HFFc6 (cell line): ENCODE measurements at regions not wholly inside any gene's neighbourhood (a gene's known extent, or its start where the extent isn't known, plus 50 kb on each side); places are given as distances from the start of the nearest gene placed in this dataset.

Source experiments
- DNase-seq: peaks from one replicate; pipeline ENCODE4 v3.0.0-alpha.2; 2018
- H3K27ac Mint-ChIP-seq: 2 replicates; pipeline ENCODE4 v1.8.0; 2020; ENCODE audit warnings: mild to moderate bottlenecking, mixed read lengths
- H3K27me3 Mint-ChIP-seq: 2 replicates; pipeline ENCODE4 v1.8.0; 2021; ENCODE audit warnings: mild to moderate bottlenecking, moderate library complexity, mixed read lengths; ENCODE audit not compliant: insufficient read depth
- H3K36me3 Mint-ChIP-seq: 2 replicates; pipeline ENCODE4 v1.8.0; 2021; ENCODE audit warnings: low read depth, mixed read lengths
- H3K4me1 Mint-ChIP-seq: 2 replicates; pipeline ENCODE4 v1.8.0; 2020; ENCODE audit warnings: low read depth, mixed read lengths
- H3K4me3 Mint-ChIP-seq: 2 replicates; pipeline ENCODE4 v1.8.0; 2020; ENCODE audit warnings: mild to moderate bottlenecking, moderate library complexity, mixed read lengths
- H3K9me3 Mint-ChIP-seq: 2 replicates; pipeline ENCODE4 v1.8.0; 2020; ENCODE audit warnings: mild to moderate bottlenecking, mixed read lengths
- TF ChIP-seq, protein P1 (sequence below): fragments of 200-600 bp; sonication (generic); IDR thresholded peaks from 2 replicates; pipeline ENCODE4 v1.5.0; 2021; ENCODE audit warnings: antibody characterized with exemption, mild to moderate bottlenecking

DNA sequence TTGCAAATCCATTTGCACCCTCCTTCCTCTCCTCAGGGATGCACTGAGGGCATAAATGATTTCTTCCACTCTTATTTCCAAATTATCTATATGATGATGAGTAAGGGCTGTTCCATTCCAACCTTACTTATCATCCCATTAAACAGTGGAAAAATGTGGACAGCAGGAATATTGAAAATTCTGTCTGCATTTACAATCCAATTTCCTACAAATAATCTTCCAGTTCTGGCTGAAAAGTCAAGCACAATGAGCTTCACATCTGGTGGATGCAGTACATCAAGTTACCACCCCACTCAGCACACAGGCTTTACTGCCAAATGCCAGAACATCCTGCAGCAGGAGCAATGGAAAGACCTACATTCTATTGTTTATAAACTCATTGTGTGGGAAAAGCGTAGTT is 345.0 kb upstream of the STEAP1 start:
- Mint-ChIP-seq H3K27ac (no peak overlapping the region), H3K4me3 (no peak overlapping the region), H3K27me3 (no peaks in the 10 kb centered on the region), H3K36me3 (no peaks in the 10 kb centered on the region), H3K4me1 (no peaks in the 10 kb centered on the region), H3K9me3 (peaks cover 50% of the 10 kb centered on the region)
- DNase-seq = no peak
- TF ChIP-seq, protein P1, sequence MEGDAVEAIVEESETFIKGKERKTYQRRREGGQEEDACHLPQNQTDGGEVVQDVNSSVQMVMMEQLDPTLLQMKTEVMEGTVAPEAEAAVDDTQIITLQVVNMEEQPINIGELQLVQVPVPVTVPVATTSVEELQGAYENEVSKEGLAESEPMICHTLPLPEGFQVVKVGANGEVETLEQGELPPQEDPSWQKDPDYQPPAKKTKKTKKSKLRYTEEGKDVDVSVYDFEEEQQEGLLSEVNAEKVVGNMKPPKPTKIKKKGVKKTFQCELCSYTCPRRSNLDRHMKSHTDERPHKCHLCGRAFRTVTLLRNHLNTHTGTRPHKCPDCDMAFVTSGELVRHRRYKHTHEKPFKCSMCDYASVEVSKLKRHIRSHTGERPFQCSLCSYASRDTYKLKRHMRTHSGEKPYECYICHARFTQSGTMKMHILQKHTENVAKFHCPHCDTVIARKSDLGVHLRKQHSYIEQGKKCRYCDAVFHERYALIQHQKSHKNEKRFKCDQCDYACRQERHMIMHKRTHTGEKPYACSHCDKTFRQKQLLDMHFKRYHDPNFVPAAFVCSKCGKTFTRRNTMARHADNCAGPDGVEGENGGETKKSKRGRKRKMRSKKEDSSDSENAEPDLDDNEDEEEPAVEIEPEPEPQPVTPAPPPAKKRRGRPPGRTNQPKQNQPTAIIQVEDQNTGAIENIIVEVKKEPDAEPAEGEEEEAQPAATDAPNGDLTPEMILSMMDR = no peak

GRCh38 chr7:89813081-89813480 is 341.2 kb upstream of the STEAP1 start:
- TF ChIP-seq, protein P1 = no peak
- H3K4me1 Mint-ChIP-seq = no peaks in the 10 kb centered on the region
- no peak overlapping the region for H3K27ac Mint-ChIP-seq
- no peaks in the 10 kb centered on the region for H3K36me3 Mint-ChIP-seq
- H3K27me3 Mint-ChIP-seq = no peaks in the 10 kb centered on the region
- H3K9me3 Mint-ChIP-seq = peaks cover 22% of the 10 kb centered on the region
- H3K4me3 Mint-ChIP-seq = no peak overlapping the region
- no peak for DNase-seq

DNA sequence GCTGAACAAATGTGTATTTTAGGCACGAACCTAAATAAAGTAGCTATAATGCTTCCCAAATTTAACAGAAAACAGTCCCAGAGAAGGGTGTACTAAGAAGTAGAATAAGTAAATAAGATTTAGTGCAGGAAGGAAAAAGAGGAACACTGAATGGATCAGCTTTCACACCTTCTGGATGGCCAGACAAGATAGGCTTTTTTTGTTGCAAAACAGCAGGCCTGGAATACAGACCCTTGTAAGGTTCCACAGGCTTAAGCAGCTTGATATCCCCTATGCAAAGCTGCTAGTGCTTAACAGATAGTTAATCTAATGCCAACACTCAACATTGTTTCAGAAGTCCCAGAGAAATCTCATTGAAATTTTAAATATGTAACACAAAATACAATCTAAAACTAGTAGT is 328.1 kb upstream of the STEAP1 start:
- Mint-ChIP-seq H3K9me3 (peaks cover 21% of the 10 kb centered on the region), H3K4me1 (no peaks in the 10 kb centered on the region), H3K27ac (no peak overlapping the region), H3K27me3 (no peaks in the 10 kb centered on the region), H3K36me3 (no peaks in the 10 kb centered on the region), H3K4me3 (no peak overlapping the region)
- TF ChIP-seq, protein P1 = no peak
- DNase-seq = no peak

DNA sequence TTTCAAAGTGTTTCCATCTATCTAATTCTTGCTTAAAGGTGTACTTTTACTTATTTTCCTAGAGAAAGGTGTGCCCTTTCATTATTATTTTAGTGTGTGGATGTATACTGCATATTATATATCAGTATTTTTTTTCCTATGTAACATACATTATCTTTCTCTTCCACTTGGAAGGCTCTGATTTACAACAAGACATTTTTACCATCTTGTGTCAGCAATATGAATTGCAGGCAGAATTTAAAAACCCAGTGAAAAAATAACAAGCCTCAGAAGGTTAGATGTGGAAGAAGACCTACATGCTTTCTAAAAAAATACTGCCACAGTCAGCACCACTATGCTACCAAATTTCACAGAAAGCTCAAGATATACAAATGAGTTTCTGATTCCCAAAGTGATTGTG is 327.7 kb upstream of the STEAP1 start:
- H3K9me3 Mint-ChIP-seq = peaks cover 18% of the 10 kb centered on the region
- H3K4me3 Mint-ChIP-seq = no peak overlapping the region
- TF ChIP-seq, protein P1 = no peak
- no peaks in the 10 kb centered on the region for H3K27me3 Mint-ChIP-seq
- no peaks in the 10 kb centered on the region for H3K36me3 Mint-ChIP-seq
- H3K27ac Mint-ChIP-seq = no peak overlapping the region
- DNase-seq = no peak
- H3K4me1 Mint-ChIP-seq = no peaks in the 10 kb centered on the region

- H3K27me3 Mint-ChIP-seq = no peaks in the 10 kb centered on the region
- no peaks in the 10 kb centered on the region for H3K36me3 Mint-ChIP-seq
- no peak for DNase-seq
- TF ChIP-seq, protein P1 = no peak
- no peak overlapping the region for H3K4me3 Mint-ChIP-seq
- peaks cover 11% of the 10 kb centered on the region for H3K9me3 Mint-ChIP-seq
- no peaks in the 10 kb centered on the region for H3K4me1 Mint-ChIP-seq
- H3K27ac Mint-ChIP-seq = no peak overlapping the region
Measured at GRCh38 chr7:89837515-89837914, 316.8 kb upstream of the STEAP1 start.

DNA sequence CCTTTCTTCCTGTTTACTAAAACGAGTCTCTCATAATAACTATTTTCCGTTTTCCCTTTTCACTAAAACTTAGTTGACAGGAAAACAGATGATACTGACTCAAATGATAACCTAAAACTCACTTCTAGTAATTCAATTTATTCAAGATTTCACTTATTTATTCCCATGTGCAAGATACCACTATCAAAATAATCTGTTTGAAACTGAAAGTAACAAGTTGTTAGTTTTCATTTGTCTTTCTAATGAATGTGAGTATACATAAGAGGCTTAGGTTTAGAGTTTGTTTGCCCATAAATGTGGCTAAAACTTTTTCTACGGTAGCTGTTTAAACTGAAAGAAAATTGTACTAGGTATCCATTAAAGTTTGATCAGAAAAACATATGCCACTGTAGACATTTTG is 314.9 kb upstream of the STEAP1 start:
- Mint-ChIP-seq H3K27me3 (no peaks in the 10 kb centered on the region), H3K9me3 (peaks cover 10% of the 10 kb centered on the region), H3K36me3 (no peaks in the 10 kb centered on the region), H3K4me3 (no peak overlapping the region), H3K4me1 (no peaks in the 10 kb centered on the region), H3K27ac (no peak overlapping the region)
- no peak for DNase-seq
- TF ChIP-seq, protein P1 = no peak
